HG03520 (cell line): ENCODE measurements at regions not wholly inside any gene's neighbourhood (a gene's known extent, or its start where the extent isn't known, plus 50 kb on each side); places are given as distances from the start of the nearest gene placed in this dataset.

Source experiments
- ATAC-seq: cut with Tn5 transposase; IDR thresholded peaks from one replicate; pipeline ENCODE4 v1.9.1; 2021; ENCODE audit warnings: mild to moderate bottlenecking, moderate library complexity; ENCODE audit not compliant: unreplicated experiment

DNA sequence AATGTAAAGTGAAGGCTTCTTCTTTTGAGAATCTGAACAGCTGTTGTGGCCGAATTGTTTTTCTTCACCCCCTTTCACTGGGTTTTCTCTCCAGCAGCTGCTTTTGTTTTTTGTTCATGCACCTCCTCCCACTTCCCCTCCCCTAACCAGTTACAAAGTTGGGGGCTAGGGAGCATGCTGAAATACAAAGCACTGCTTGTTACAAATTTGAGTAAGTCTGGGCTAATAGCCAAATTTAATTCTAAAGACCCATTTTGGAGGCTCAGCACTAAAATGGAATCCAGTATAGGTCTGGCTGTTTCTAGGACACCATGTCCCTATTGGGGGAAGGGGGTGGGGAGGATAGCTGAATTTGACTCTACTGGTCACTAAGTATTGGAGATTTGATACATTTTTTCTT is 89.2 kb upstream of the GPM6B start:
- ATAC-seq, result no peak

DNA sequence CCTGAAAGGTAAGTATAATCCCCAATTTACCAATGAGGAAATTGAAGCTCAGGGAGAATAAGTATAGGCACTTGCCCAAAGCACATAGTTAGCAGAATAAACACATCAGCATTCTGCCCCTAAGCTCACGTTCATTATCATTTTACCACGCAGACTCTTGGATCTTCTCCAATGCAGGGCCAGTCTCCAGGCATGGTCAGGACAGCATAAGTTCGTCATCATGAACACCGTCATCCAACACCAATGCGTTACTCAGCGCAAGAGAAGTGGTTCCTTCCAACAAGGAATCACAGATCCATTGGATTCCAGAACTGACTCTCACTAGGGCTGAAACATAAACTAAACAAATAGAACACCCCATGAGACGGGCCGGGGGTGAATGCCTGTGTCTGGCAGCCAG is 86.5 kb upstream of the GPM6B start:
- no peak for ATAC-seq

DNA sequence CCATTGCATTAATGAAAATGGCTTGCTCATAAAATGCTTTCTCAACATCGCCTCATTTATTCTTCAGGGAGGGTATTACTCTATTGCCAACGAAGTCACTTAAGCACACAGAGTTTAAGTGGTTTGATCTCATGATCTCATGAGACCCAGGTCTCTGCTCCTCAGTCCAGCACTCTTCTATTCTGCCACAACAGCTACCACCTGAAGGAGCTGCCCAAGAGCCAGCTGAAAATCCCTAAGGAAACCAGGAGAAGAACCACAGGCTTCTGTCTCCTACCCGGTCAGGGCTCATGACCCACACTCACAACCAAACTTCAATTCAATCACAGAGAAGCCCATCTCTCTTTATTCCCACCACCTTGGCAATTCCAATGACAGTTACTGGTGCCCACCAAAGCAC is 85.5 kb upstream of the GPM6B start:
- no peak for ATAC-seq

DNA sequence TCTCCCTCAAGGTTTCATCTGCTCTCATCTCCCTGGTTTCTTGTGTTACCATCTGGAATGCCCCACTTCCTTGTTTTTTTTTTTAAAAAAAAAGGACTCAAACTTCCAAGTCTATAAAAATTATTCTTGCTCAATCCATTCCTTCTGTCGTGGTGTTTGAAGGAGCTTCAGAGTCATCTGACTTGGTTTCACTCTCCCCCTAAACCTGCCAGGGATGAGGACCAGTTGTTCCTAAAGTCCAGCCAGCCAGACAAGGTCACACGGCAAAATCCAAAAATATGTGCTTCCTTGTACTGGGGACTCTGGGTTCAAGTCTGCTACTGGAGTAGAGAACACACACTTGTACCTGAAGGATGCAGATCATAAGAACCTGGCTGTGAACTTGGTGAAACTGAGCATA is 84.5 kb upstream of the GPM6B start:
- no peak for ATAC-seq

GRCh38 chrX:13900351-13900750 is 83.5 kb upstream of the GPM6B start:
- no peak for ATAC-seq

DNA sequence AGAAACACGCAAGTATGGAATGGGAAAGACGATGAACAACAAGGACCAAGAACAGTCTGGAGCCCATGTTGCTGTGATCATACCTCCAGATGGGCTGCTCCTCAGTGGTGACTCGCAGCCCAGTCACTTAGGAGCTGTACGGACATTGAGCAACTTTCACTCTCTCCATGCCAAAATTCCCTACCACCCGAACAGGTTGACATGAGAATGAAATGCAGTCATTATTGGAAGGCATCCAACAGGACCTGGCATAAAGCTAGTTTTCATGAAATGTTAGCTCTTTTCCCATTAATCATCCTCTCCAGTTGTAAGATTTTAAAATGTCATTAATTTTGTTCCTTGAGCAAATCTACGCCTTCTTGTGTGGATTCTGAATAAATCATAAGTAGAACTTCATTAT is 82.7 kb upstream of the GPM6B start:
- no peak for ATAC-seq

DNA sequence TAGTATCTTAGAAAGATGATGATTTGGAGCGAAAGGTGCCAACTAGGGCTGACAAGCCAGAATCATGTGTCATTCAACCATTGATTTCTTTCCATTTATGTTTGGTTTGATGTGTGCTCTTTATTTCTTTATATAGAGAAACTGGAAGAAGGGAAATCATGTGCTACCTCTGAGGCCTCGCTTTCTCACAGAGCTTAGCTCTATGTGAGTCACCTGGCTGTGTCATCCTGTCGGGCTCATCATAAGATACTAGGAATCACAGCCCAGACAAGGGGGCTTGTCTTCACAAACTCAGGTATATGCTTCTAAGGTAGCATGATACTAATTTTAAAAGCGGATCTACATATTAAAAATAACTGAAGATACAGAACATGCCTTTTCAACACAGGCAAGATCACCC is 81.7 kb upstream of the GPM6B start:
- no peak for ATAC-seq

DNA sequence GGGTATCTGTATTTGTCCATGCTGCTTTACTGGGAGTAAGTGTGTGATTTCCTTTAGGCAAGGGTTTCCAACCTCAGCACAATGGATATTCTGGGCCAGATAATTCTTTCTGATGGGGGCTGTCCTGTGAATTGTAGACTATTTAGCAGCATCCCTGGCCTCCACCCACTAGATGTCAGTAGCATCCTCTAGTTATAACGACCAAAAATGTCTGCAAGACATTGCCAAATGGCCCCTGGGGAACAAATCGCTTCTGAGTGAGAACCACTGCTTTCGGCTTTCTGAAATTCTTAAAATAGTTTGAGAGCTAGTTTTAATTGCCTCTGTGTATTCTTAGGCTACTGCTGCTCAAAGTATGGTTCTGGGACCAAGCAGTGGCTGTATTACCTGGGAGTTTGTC is 81.2 kb upstream of the GPM6B start:
- ATAC-seq, result peak; percentile 60

- no peak for ATAC-seq
Measured at GRCh38 chrX:13897566-13897965, 80.7 kb upstream of the GPM6B start.

DNA sequence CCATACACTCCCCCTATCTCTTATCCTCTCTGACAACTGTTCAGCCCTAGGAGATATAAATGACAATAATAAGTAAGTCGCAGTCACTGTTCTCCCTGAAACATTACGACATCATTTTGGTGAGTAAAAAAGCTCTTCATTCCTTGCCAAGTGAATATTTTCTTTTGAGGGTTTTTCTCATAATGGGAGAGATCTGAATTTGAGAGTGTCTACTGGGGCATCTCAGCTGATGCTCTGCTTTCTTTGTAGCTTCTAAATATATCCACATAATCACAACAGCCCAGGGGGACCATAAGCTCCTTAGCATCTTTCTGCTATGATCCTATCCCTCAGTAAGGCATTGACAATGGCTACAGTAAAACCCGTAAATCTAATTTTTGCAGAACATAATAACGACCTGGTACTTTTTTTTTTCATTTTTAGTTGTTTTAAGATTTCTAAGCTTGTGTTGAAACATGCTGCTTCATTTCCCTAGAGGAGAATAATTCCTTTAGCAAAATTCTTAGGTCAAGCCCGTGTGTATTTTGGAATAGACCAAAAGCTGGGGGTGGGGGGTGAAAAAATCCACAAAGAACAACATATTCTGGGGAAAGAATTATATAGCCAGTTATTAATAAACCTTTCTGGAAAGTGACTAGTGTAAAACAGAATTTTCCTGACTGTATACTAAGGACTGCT is 78.1 kb upstream of the GPM6B start:
- no peak for ATAC-seq

DNA sequence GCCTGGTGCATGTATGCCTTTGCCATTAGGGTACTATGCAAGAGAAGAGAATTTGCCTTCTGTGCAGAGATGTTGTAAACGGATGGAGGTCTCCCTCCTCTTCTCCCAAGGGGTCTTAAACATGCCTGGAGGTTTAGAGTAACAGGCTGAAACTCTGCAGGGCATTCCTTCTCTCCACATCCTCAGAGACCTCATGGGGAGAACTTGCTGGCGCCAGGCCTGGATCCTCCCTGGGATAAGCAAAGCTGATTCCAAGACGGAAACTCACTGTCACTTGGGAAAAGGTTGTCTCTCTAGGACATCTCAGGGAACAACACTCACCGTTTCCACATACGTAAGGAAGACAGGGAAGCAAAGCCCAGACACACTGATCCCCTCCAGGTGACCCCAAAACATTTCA is 76.9 kb upstream of the GPM6B start:
- no peak for ATAC-seq

DNA sequence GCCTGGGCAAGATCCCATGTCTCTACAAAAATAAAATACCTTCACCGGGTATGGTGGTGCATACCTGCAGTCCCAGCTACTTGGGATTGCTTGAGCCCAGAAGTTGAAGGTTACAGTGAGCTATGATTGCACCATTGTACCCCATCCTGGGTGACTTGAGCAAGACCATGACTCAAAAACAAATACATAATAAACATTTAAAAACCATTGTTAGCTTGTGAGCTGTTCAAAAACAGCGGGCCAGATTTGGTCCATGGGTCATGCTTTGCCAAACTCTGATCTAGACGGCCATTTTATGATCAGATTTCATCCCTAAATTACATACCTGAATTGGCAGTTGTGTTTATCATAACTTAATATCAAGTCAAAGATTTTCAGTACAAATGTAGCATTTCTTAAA is 76.0 kb upstream of the GPM6B start:
- no peak for ATAC-seq

DNA sequence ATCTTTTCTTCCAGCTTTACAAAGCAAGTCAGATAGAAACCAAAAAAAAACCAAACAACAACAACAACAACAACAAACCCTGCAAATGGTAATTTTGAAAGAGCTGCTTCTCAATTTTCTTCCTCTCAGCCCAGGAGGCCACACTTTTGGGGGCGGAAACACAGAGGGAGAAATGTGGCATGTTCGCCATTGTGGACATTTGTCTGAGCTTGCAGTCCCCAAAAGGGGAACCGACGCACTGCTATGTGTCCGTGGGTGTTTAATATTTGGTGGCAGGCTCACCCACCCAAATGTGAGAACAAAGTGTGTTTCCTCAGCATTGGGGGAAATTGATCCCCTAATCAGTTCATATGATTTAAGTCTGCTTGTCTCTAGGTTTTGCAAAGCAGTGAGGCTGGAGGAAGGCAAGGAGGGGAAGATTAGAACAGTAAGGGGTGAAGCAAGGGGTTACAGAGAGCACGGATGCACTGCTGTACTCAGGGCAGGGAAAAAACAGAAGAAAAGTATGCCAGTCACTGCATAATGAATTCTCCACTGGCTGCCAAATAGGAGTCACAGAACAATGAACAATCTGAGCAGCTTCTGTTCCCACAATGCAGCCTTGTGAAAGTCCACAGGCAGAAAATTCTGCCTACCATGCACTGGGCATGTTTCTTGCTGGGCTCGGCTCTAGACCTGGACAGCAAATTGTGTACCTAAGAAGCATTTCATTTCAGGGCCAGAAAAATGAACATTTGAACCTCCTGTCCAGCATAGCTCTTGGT is 74.7 kb upstream of the GPM6B start:
- no peak for ATAC-seq

- ATAC-seq, result no peak
Measured at GRCh38 chrX:13890806-13891205, 73.9 kb upstream of the GPM6B start.

DNA sequence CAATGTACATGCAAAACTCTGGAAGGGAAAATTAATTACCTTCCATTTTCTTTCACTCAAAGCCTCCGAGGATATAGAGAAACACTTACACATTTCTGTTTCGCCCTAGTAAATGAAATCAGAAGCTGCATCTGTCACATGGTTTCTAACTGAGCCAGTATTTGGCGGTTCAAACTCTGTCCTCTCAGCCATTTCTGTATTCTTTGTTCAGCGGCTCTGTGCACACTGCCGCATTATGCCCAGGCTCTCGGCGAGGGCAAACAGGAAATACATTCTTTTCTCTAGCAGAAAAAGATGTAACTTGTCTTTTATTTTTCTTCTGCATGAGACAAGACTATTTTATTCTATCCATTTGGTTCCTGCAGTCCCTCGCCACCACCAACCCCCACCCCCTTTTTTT is 71.4 kb upstream of the GPM6B start:
- no peak for ATAC-seq

GRCh38 chrX:13885591-13885990 is 68.7 kb upstream of the GPM6B start:
- ATAC-seq, result no peak

DNA sequence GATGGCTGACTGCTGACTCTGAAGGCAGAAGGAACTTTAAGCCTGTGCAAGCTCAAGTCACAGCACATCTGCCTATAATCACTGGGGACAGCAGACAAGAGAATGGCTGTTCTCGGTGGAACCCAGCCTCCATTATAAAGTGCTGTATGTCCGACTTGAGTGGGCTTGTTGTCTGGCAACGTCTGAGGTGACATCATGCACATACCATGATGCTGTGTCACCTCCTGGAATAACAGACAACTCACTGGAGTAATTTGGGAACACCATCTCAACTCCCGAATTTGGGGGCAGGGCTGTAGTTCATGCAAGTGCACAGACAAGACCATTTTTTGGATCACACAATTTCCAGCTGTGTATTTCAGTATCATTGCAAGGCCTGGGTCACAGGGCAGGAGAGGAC is 59.8 kb upstream of the GPM6B start:
- no peak for ATAC-seq

DNA sequence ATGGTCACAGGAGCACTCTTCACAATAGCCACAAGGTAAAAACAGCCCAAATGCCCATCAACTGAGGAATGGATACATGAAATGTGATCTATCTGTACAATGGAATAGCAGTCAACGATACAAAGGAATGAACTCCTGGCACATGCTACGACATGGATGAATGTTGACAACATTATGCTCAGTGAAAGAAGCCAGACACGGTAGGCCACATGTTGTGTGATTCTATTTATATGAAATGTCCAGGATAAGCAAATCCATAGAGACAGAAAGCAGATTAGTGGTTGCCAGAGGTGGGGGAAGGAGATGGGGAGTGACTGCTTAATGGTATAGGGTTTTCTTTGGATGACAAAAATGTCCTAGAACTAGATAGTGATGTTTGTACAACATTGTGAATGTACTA is 58.7 kb upstream of the GPM6B start:
- no peak for ATAC-seq

- no peak for ATAC-seq
Measured at GRCh38 chrX:13868591-13868990, 51.7 kb upstream of the GPM6B start.
